ENCODE measurements at regions not wholly inside any gene's neighbourhood (a gene's known extent, or its start where the extent isn't known, plus 50 kb on each side); places are given as distances from the start of the nearest gene placed in this dataset.

DNA sequence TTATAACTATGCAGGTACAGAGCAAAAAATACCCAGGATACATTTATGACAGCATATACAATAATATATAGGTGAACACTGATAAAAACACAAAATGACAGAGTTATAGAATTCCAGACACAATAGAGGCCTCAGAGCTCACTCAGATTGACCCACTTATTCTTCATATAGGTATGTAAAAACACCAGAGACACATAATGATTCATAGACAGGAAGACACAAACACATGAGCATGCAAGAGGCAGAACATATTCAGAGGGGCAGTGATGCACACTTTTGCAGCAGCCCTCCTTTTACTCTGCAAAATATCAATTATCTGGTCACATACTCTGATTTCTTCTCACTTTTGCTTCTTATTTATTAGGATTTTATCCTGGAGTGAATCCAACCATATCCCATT, 633.3 kb upstream of the ACVR2A start:
- TF ChIP-seq ZNF8 (CRISPR knock-in tag; IDR thresholded peaks at IDR 0.05) (no peak), ZC3H10 (CRISPR knock-in tag; IDR thresholded peaks at IDR 0.05) (no peak), PPARA (CRISPR knock-in tag; IDR thresholded peaks at IDR 0.05; ENCODE audit: borderline replicate concordance) (no peak), RARB (CRISPR knock-in tag; IDR thresholded peaks at IDR 0.05) (no peak), ZFP3 (CRISPR knock-in tag; IDR thresholded peaks at IDR 0.05) (no peak), GLIS3 (CRISPR knock-in tag; IDR thresholded peaks at IDR 0.05) (no peak), ZFP30 (CRISPR knock-in tag; IDR thresholded peaks at IDR 0.05) (no peak), ISL1 (CRISPR knock-in tag; IDR thresholded peaks at IDR 0.05) (no peak), ESRRG (CRISPR knock-in tag; IDR thresholded peaks at IDR 0.05) (no peak), ZNF70 (CRISPR knock-in tag; IDR thresholded peaks at IDR 0.05) (no peak)
- TF ChIP-seq, protein P1, sequence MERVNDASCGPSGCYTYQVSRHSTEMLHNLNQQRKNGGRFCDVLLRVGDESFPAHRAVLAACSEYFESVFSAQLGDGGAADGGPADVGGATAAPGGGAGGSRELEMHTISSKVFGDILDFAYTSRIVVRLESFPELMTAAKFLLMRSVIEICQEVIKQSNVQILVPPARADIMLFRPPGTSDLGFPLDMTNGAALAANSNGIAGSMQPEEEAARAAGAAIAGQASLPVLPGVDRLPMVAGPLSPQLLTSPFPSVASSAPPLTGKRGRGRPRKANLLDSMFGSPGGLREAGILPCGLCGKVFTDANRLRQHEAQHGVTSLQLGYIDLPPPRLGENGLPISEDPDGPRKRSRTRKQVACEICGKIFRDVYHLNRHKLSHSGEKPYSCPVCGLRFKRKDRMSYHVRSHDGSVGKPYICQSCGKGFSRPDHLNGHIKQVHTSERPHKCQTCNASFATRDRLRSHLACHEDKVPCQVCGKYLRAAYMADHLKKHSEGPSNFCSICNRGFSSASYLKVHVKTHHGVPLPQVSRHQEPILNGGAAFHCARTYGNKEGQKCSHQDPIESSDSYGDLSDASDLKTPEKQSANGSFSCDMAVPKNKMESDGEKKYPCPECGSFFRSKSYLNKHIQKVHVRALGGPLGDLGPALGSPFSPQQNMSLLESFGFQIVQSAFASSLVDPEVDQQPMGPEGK (CRISPR knock-in tag; IDR thresholded peaks at IDR 0.05; ENCODE audit: borderline replicate concordance) = no peak
- TF ChIP-seq, protein P2, sequence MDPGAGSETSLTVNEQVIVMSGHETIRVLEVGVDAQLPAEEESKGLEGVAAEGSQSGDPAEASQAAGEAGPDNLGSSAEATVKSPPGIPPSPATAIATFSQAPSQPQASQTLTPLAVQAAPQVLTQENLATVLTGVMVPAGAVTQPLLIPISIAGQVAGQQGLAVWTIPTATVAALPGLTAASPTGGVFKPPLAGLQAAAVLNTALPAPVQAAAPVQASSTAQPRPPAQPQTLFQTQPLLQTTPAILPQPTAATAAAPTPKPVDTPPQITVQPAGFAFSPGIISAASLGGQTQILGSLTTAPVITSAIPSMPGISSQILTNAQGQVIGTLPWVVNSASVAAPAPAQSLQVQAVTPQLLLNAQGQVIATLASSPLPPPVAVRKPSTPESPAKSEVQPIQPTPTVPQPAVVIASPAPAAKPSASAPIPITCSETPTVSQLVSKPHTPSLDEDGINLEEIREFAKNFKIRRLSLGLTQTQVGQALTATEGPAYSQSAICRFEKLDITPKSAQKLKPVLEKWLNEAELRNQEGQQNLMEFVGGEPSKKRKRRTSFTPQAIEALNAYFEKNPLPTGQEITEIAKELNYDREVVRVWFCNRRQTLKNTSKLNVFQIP (CRISPR knock-in tag; IDR thresholded peaks at IDR 0.05; ENCODE audit: borderline replicate concordance, low read depth) = no peak
